ENCODE measurements at regions not wholly inside any gene's neighbourhood (a gene's known extent, or its start where the extent isn't known, plus 50 kb on each side); places are given as distances from the start of the nearest gene placed in this dataset.
A peak's percentile ranks its signal among the peaks of the same experiment; 100 is the strongest.
"Not testable (repeated sequence)": the region's sequence is repeated elsewhere in the genome, so short reads cannot be mapped to it uniquely, and the experiment has no call there.

DNA sequence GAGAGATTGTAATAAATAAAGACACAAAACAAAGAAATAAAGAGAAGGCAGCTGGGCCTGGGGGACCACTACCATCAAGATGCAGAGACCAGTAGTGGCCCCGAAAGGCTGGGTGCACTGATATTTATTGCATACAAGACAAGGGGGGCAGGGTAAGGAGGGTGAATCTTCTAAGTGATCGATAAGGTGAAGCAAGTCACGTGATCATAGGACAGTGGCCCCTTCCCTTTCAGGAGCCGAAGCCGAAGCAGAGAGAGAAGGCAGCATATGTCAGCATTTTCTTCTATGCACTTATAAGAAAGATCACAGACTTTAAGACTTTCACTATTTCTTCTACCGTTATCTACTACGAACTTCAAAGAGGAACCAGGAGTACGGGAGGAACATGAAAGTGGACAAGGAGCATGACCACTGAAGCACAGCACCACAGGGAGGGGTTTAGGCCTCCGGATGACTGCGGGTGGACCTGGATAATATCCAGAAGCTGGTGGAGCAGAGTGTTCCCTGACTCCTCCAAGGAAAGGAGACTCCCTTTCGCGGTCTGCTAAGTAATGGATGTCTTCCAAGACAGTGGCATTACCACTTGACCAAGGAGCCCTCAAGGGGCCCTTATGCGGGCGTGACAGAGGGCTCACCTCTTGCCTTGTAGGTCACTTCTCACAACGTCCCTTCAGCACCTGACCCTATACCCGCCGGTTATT lies 126.4 kb downstream of the RBM46 start:
- ATAC-seq: not testable (repeated sequence)

GRCh38 chr4:154908168-154908567 lies 127.1 kb downstream of the RBM46 start:
- ATAC-seq: peak; percentile 67

- ATAC-seq: no peak
Measured at GRCh38 chr4:154911097-154911496, 130.0 kb downstream of the RBM46 start.

DNA sequence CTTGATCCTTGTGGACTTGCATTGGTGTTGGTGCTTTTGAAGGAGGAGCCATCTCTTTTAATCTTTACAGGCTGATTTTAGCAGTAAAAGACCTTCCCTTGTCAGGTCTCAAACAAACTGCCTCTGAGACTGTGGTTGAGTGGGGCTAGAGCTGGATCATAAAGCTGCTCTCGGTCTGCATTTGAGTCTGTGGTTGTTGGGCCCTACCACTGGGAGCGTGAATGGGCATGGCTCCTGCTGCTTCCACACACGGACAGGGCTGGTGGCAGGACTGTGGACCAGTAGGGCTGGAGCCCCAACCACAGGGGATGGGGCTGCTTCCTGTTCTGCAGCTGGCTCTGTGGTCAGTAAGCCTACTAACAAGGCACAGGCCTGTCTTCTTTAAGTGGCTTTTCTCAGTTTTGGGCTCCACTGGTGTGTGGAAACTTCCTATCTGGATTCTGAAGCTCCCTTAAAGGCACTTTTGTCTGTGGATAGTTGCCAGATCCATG lies 130.6 kb downstream of the RBM46 start:
- no peak for ATAC-seq

DNA sequence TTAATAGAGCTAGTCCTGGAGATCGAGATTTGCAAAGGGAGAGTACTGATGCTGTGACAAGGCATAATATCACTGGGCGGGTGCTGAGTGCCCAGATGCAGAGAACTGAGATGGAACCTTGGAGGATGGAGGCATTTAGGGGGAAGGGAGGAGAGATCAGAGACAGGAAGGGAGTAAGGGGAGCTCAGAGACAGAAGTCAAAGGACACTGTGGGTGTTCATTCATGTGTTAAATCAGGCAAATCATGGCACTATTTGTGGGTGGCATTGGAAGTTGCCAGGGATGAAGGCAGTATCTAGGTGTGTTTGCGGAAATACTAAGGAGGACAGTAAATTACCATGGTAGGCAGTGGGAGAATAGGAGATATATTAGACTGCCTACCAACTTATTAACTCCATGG lies 135.0 kb downstream of the RBM46 start:
- ATAC-seq: no peak

DNA sequence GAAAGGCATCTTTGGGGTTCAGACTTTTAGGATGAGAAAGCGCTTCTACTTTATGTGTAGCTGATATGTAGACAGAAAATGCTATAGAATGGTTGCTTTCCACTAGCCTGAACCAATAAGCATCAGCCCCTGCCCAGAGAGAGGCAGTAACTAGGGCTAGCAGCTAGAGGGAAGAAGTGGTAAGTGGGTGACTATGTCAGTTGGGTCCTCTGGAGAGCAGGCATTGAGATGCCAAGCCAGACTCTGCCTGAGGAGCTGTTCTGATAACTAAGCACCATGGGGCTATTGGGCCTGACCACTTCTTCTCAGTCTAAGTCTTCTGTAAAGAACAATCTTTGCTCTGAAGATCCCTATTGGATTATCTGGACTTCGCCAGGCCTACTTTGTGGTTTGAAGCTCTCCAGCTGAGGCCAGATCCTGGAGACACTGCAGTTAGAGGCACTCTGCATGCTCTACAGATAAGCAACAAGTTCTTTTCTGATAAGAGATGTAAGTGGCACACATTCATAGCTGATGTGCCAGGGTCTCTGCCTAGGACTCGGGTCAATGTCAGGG lies 146.1 kb downstream of the RBM46 start:
- no peak for ATAC-seq

- ATAC-seq: no peak
Measured at GRCh38 chr4:154928640-154929257, 147.7 kb downstream of the RBM46 start.

GRCh38 chr4:154936873-154937272 lies 155.8 kb downstream of the RBM46 start:
- no peak for ATAC-seq

- ATAC-seq: no peak
Measured at GRCh38 chr4:154939851-154940250, 158.8 kb downstream of the RBM46 start.

DNA sequence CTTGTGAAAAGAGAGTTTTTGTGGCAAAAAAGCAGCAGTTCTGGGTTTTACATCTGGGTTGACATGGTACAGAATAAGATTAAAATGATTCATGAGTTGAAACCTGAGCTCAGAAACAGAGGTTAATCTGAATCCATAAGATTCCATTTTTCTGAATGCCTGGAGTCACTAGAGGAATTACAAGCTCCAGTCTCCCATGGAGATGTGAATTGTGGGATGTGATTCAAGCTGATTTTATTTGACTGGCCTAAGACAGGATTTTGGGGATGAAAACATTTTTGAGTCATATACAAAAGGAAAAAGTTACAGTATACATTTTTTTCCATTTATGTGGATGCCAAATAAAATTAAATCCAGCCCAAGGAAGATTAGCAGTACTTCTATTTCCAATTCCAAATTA lies 161.1 kb downstream of the RBM46 start:
- no peak for ATAC-seq

GRCh38 chr4:154944996-154945395 lies 163.9 kb downstream of the RBM46 start:
- no peak for ATAC-seq

GRCh38 chr4:154946113-154946512 lies 165.0 kb downstream of the RBM46 start:
- ATAC-seq: no peak

DNA sequence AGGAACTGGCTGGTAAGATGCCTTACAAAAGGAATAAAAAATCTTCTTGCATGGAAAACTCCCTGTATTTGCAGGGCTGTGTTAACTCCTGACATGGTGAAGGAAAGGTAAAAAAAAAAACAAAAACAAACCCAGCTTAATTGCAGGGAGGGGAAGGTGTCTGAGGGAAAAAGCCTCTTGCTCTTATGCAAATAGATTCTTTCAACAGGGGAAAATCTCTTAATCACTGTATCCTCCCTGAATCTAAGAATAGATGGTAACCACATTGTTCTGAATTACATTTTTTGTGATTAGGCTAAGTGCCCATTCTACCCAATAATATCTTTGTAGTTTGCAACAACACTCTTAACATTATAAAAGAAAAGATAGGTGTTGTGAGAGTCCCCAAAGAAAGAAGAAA lies 172.6 kb downstream of the RBM46 start:
- ATAC-seq: no peak

DNA sequence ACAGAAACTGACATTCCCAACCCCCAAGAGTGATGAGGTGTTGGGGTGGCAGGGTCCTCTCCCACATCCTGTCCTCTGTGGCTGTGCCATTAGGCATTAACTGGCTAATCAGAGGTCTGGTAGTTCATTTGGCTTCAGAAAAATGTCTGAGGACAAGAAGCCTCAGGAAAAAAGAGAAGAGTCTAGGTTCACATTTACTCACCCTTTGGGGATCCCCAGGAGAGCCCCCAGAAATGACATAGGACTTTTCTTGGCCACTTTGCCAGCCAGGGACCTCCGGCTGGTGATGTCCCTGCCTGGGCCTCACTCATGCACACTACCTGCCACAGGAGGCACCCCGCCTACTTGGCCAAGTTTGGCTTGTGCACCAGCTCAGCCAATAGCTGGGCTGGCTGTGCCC lies 173.0 kb downstream of the RBM46 start:
- no peak for ATAC-seq

DNA sequence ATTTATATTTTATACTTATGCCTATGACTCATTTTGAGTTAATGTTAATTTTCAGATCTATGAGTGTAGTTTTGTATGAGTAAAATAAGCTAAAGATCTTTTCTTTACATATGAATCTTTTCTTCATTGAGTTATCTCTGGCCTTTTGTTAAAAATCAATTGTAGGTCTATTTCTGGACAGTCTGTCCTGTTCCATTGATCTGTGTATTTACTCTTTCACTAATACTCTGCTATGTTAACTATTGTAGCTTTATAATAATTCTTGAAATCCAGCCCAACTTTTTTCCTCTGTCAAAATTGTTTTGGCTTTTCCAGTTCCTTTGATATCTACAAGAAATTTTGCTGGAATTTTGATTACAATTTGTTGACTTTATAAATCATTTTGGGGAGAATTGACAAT lies 177.0 kb downstream of the RBM46 start:
- ATAC-seq: no peak

DNA sequence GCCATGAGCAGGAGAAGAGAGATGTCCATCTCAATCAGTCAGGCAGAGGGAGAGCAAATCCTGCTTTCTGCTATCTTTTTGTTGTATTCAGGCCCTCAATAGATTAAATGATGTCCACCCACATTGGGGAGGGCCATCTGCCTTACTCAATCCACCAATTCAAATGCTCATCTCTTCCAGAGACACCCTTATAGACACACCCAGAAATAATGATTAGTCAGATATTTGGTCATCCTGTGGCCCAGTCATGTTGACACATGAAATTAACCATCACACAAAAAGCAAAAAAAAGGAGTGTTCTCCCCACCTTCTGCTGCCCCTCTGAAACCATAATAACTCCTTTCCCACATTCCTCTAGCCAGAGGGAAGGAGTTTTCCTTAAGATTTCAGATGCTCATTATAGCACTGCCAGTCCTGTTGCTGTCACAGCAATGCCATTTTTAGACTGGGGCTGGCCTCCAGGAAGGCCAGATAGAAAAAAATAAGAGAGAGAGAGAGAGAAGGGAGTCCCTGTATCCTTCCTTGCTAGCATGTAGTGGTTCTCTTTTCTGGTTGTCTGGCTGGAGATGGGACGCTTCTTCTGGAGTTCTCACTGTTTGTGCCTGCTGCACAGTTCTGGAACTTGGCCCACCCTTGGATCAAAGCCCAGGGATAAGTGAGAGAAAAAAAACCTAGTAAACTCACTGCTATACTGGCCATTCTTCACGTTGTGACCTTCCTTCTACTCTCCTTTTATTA lies 177.7 kb downstream of the RBM46 start:
- no peak for ATAC-seq

GRCh38 chr4:154959756-154960155 lies 178.7 kb downstream of the RBM46 start:
- no peak for ATAC-seq

DNA sequence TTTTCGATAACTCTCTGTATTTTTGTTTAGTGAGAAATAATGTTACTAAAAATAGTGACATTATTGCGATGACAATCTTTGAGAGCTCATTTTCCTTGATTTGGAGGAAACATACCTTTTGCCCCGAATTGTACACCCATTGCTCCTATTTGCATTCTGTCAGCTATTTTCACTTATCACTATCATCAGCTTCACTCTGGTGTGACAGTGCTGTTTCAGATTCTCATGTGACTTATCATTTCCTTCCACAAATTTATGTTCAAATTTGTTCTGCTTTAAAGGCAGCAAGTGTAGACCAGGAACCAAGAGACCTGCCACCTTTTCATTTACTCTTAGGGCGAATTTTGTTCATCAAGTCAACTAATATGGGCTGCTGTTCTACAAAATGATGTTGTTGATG lies 179.4 kb downstream of the RBM46 start:
- ATAC-seq: no peak

DNA sequence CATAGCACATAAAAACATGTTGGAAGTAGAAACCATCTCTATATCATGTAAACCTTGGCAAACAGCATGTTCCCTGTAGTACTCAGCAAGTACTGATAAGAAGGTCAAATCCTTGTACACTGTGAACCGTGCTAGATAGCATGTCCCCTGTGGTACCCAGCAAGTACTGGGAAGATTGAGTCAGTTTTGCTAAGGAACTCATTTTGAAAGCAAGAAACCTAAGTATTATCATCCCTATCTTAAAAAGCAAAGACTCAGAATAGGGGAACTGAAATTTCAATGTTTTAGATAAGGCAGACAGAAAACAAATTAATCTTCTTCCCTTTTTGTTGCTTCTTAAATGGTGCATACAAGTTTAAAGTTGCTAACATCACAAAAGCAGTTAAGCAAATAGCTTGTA lies 180.2 kb downstream of the RBM46 start:
- ATAC-seq: no peak

DNA sequence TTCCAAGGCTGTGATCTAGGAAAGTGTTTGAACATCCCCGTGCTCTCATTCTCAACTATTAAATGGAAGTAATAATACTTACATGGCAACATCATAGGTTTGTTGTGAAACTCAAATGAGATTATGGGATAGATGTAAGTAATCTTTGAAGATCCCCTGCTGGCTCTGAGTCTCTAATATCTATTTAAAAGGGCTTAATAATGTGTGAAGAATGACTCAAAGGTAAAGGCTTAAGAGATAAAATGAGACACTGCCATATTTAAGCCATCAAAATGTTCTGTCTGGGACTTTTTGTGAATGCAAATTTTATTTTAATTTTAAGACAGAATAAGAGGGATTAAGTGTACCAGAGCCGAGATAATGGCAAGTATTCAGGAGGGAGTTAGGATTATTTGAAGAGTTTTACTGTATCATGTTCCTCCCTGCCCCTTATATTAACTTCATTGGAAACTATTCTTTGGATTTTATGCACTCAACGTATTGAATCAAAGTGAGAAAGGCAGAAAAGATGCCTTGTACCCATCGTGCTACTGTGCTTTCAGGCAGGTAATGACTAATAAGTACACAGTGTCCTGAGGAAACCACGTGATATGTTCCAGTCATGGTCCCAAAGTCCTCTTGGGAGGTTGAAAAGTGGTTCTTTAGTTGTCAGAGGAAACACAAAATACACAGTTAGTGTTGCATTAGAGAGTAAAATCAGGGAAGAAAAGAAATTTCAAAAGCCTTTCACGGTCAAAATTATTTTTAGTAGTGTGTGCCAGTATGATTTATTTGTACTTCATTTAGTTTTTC lies 192.4 kb downstream of the RBM46 start:
- ATAC-seq: peak; percentile 57

DNA sequence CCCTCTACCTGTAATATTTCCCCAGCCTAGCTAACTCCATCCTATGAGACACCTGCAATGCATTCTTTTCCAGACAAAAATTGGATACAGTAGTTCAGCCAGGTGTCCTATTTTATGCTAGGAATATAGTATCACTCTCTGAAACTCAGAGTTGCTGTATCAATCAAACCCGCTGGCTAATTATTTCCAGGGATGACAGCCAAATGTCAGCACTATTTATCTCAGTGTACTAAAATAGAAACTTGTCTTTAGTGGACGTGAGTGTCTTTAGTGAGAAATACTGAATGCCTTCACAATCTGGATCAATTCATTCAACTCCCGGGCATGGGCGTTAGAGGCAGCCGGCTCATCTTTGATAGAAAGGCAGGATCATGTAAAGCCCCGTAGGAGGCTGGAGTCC lies 196.2 kb downstream of the RBM46 start:
- ATAC-seq: no peak

- peak; percentile 46 for ATAC-seq
Measured at GRCh38 chr4:154982187-154983047, 201.3 kb downstream of the RBM46 start.

All from esophagus mucosa (tissue), 1 donor.